Caco-2 (cell line): ENCODE measurements at regions not wholly inside any gene's neighbourhood (a gene's known extent, or its start where the extent isn't known, plus 50 kb on each side); places are given as distances from the start of the nearest gene placed in this dataset.

ENCODE experiments used
- BruUV-seq: library from RNA; stranded (reverse); fragments of 400-500 nt; replicated peaks from 2 replicates; lab custom pipeline; 2021; lab: Mats Ljungman, UMichigan
- CTCF ChIA-PET: fragments of 300-600 bp; sonication (Branson Sonifier 250); formaldehyde crosslinking; loops from one replicate; lab custom pipeline; 2022; ENCODE audit warnings: antibody characterized with exemption; lab: Charles Lee
- POLR2A ChIA-PET: fragments of 300-600 bp; sonication (Branson Sonifier 250); formaldehyde crosslinking; loops from one replicate; lab custom pipeline; 2022; ENCODE audit warnings: antibody characterized with exemption; lab: Charles Lee
- DNase-seq, 2 experiments: peaks; one replicate each; pipeline versions ENCODE4 v3.0.0 to v3.0.0-alpha.2; 2020 to 2022
- H3K27me3 ChIP-seq: replicated peaks from 2 replicates; pipeline ENCODE4 v1.6.0; 2011; ENCODE audit warnings: low read length; ENCODE audit not compliant: control insufficient read depth, insufficient read depth
- H3K36me3 ChIP-seq: 2 replicates; pipeline ENCODE4 v1.5.1; 2011; ENCODE audit warnings: low read length; ENCODE audit not compliant: control insufficient read depth, insufficient read depth
- H3K4me1 ChIP-seq: fragments of 250-450 bp; sonication (Bioruptor Pico); 2 replicates; pipeline ENCODE4 v1.5.1; 2020; ENCODE audit warnings: mild to moderate bottlenecking
- H3K4me3 ChIP-seq: 2 replicates; pipeline ENCODE4 v1.5.1; 2011; ENCODE audit warnings: low read depth, mild to moderate bottlenecking, control low read depth, low read length
- H3K9me3 ChIP-seq: fragments of 250-450 bp; sonication (Bioruptor Pico); 2 replicates; pipeline ENCODE4 v1.5.1; 2020; ENCODE audit warnings: mild to moderate bottlenecking, moderate library complexity
- H3K27ac Mint-ChIP-seq: one replicate; pipeline ENCODE4 v1.8.0; 2022; ENCODE audit warnings: mixed read lengths; ENCODE audit not compliant: unreplicated experiment
- H3K27me3 Mint-ChIP-seq: one replicate; pipeline ENCODE4 v1.8.0; 2022; ENCODE audit warnings: mixed read lengths; ENCODE audit not compliant: insufficient read depth, unreplicated experiment
- H3K36me3 Mint-ChIP-seq: one replicate; pipeline ENCODE4 v1.8.0; 2022; ENCODE audit warnings: mild to moderate bottlenecking, mixed read lengths; ENCODE audit not compliant: insufficient read depth, unreplicated experiment
- H3K4me1 Mint-ChIP-seq: one replicate; pipeline ENCODE4 v1.8.0; 2022; ENCODE audit warnings: low read depth, mixed read lengths; ENCODE audit not compliant: unreplicated experiment
- H3K4me3 Mint-ChIP-seq: one replicate; pipeline ENCODE4 v1.8.0; 2022; ENCODE audit warnings: mild to moderate bottlenecking, moderate library complexity, mixed read lengths; ENCODE audit not compliant: unreplicated experiment
- H3K9me3 Mint-ChIP-seq: one replicate; pipeline ENCODE4 v1.8.0; 2022; ENCODE audit warnings: mixed read lengths; ENCODE audit not compliant: unreplicated experiment
- intact Hi-C: fragments of 100-400 bp; cut with micrococcal nuclease; formaldehyde crosslinking; loops from one replicate; pipeline ENCODE4 v1.10.0; 2022; ENCODE audit not compliant: unreplicated experiment
- TF ChIP-seq, protein P1 (sequence below), 2 experiments: fragments of 200-600 bp in 1 of 2; IDR thresholded peaks; 1 replicate in 1 of 2; 2 replicates in 1 of 2; pipeline versions ENCODE4 v1.5.1 to v1.8.0; 2011 to 2022; ENCODE audit warnings: antibody characterized with exemption in 1 of 2, control low read depth in 1 of 2, inconsistent platforms in 1 of 2, low read depth in 1 of 2, low read length in 1 of 2, mild to moderate bottlenecking in 1 of 2, moderate library complexity in 1 of 2; ENCODE audit not compliant: insufficient read depth in 1 of 2, severe bottlenecking in 1 of 2, unreplicated experiment in 1 of 2

DNA sequence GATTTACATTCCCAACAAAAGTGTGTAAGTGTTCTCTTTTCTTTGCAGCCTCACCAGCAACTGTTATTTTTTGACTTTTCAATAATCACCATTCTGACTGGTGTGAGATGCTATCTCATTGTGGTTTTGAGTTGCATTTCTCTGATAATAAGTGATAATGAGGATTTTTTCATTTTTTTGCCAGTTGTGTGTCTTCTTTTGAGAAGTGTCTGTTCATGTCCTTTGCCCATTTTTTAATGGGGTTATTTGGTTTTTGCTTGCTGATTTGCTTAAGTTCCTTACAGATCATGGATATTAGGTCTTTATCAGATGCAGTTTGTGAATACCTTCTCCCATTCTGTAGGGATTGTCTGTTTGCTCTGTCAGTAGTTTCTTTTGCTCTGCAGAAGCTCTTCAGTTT is 107.7 kb downstream of the EHF start:
- no peaks in the 10 kb centered on the region for H3K36me3 Mint-ChIP-seq
- H3K4me3 Mint-ChIP-seq, result no peak overlapping the region
- Histone ChIP-seq H3K36me3 (no peaks in the 10 kb centered on the region), H3K4me1 (no peaks in the 10 kb centered on the region), H3K27me3 (no peaks in the 10 kb centered on the region), H3K4me3 (no peak overlapping the region), H3K9me3 (no peaks in the 10 kb centered on the region)
- H3K27ac Mint-ChIP-seq, result no peak overlapping the region
- H3K4me1 Mint-ChIP-seq, result peaks cover 6% of the 10 kb centered on the region
- TF ChIP-seq, protein P1, sequence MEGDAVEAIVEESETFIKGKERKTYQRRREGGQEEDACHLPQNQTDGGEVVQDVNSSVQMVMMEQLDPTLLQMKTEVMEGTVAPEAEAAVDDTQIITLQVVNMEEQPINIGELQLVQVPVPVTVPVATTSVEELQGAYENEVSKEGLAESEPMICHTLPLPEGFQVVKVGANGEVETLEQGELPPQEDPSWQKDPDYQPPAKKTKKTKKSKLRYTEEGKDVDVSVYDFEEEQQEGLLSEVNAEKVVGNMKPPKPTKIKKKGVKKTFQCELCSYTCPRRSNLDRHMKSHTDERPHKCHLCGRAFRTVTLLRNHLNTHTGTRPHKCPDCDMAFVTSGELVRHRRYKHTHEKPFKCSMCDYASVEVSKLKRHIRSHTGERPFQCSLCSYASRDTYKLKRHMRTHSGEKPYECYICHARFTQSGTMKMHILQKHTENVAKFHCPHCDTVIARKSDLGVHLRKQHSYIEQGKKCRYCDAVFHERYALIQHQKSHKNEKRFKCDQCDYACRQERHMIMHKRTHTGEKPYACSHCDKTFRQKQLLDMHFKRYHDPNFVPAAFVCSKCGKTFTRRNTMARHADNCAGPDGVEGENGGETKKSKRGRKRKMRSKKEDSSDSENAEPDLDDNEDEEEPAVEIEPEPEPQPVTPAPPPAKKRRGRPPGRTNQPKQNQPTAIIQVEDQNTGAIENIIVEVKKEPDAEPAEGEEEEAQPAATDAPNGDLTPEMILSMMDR (IDR thresholded peaks at IDR 0.05; ENCODE audit: insufficient read depth in 1 of 2, low read depth in 1 of 2, low read length in 1 of 2, severe bottlenecking in 1 of 2, unreplicated experiment in 1 of 2), result no peak
- ChIA-PET POLR2A (no interaction called here), CTCF (no interaction called here)
- DNase-seq, result no peak
- BruUV-seq, result no TSS peak
- no peaks in the 10 kb centered on the region for H3K27me3 Mint-ChIP-seq
- H3K9me3 Mint-ChIP-seq, result peaks cover 16% of the 10 kb centered on the region
- intact Hi-C loops, result no loop called here

DNA sequence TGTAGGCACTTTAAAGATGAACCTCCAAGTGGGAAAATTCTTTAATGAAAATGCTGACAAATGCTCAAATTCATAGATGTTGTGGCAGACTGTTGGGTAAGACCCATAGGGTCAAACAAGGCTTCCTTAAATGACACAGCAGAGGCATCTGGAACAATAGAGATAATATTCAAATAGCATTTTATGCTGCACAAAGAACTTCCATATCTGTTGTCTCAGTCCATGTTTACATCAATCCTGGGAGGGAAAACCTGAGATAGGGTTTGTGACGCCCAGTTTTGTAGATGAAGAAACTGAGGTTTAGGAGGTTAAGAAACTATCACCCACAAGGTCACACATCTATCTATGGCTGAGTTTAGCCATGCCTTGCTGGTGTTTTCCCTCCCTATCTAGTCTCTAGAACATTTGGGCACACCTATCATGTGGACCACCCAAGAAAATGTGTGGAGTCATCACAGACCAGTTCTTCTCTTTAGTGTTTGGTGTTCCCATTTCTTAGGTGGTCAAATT is 106.4 kb downstream of the EHF start:
- no peaks in the 10 kb centered on the region for H3K27me3 Mint-ChIP-seq
- H3K27me3 ChIP-seq, result no peaks in the 10 kb centered on the region
- no peak overlapping the region for H3K27ac Mint-ChIP-seq
- BruUV-seq, result no TSS peak
- no peak overlapping the region for H3K4me3 ChIP-seq
- no peaks in the 10 kb centered on the region for H3K36me3 Mint-ChIP-seq
- H3K4me3 Mint-ChIP-seq, result no peak overlapping the region
- TF ChIP-seq, protein P1 (IDR thresholded peaks at IDR 0.05; ENCODE audit: insufficient read depth in 1 of 2, low read depth in 1 of 2, low read length in 1 of 2, severe bottlenecking in 1 of 2, unreplicated experiment in 1 of 2), result no peak
- no peaks in the 10 kb centered on the region for H3K9me3 ChIP-seq
- no peaks in the 10 kb centered on the region for H3K36me3 ChIP-seq
- ChIA-PET CTCF (no interaction called here), POLR2A (no interaction called here)
- DNase-seq, result no peak
- no peaks in the 10 kb centered on the region for H3K4me1 ChIP-seq
- peaks cover 23% of the 10 kb centered on the region for H3K9me3 Mint-ChIP-seq
- intact Hi-C loops, result no loop called here
- H3K4me1 Mint-ChIP-seq, result no peaks in the 10 kb centered on the region

DNA sequence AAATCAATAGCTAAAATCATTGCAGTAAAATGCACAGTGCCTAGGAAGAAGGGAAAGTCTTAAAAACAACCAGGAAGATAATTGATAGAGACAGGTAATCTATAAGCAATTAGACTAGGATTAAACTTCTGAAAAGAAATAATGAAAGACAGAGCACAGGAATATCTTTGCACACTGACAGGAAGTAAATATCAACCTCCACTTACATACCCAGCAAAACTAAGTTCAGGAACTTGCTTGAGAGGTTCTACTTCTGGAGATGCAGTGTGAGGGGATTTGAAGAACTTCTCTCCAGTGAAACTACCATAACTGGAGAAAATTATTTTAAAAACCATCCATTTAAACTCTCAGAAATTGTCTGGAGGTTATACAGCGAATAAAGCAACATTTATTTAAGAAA is 104.1 kb downstream of the EHF start:
- Mint-ChIP-seq H3K27me3 (no peaks in the 10 kb centered on the region), H3K4me3 (no peak overlapping the region), H3K36me3 (no peaks in the 10 kb centered on the region), H3K9me3 (peaks cover 23% of the 10 kb centered on the region), H3K27ac (no peak overlapping the region), H3K4me1 (no peaks in the 10 kb centered on the region)
- TF ChIP-seq, protein P1 (IDR thresholded peaks at IDR 0.05; ENCODE audit: insufficient read depth in 1 of 2, low read depth in 1 of 2, low read length in 1 of 2, severe bottlenecking in 1 of 2, unreplicated experiment in 1 of 2), result no peak
- Histone ChIP-seq H3K9me3 (no peaks in the 10 kb centered on the region), H3K36me3 (no peaks in the 10 kb centered on the region), H3K27me3 (no peaks in the 10 kb centered on the region), H3K4me3 (no peak overlapping the region), H3K4me1 (no peaks in the 10 kb centered on the region)
- ChIA-PET CTCF (no interaction called here), POLR2A (no interaction called here)
- intact Hi-C loops, result no loop called here
- no TSS peak for BruUV-seq
- no peak for DNase-seq
